Memory B cell (primary cell): ENCODE measurements at regions not wholly inside any gene's neighbourhood (a gene's known extent, or its start where the extent isn't known, plus 50 kb on each side); places are given as distances from the start of the nearest gene placed in this dataset.
A peak's percentile ranks its signal among the peaks of the same experiment; 100 is the strongest.

Source experiments
- ATAC-seq: fragments of 150-1000 bp; cut with Tn5 transposase; 2 replicates; pipeline ENCODE4 v1.10.0; 2021; ENCODE audit warnings: low read depth, mild to moderate bottlenecking, moderate library complexity
- DNase-seq, 2 donors: peaks; one replicate each; pipeline ENCODE4 v3.0.0; 2022; ENCODE audit warnings: low spot score in 2 of 2
- H3K27ac Mint-ChIP-seq: one replicate; pipeline ENCODE4 v1.8.0; 2022; ENCODE audit warnings: mild to moderate bottlenecking, moderate library complexity, mixed read lengths
- H3K27me3 Mint-ChIP-seq: one replicate; pipeline ENCODE4 v1.8.0; 2022; ENCODE audit warnings: mixed read lengths
- H3K36me3 Mint-ChIP-seq: one replicate; pipeline ENCODE4 v1.8.0; 2022; ENCODE audit warnings: mild to moderate bottlenecking, mixed read lengths
- H3K4me1 Mint-ChIP-seq: one replicate; pipeline ENCODE4 v1.8.0; 2022; ENCODE audit warnings: mixed read lengths
- H3K4me3 Mint-ChIP-seq: one replicate; pipeline ENCODE4 v1.8.0; 2022; ENCODE audit warnings: mild to moderate bottlenecking, moderate library complexity, mixed read lengths
- H3K9me3 Mint-ChIP-seq: one replicate; pipeline ENCODE4 v1.8.0; 2022; ENCODE audit warnings: mixed read lengths

GRCh38 chr6:156160795-156161165, 616.4 kb upstream of the ARID1B start:
- H3K4me3 Mint-ChIP-seq, result no peak overlapping the region
- H3K27ac Mint-ChIP-seq, result no peak overlapping the region
- DNase-seq (no peak), ATAC-seq (no peak)
- no peaks in the 10 kb centered on the region for H3K9me3 Mint-ChIP-seq
- no peaks in the 10 kb centered on the region for H3K36me3 Mint-ChIP-seq
- H3K27me3 Mint-ChIP-seq, result no peaks in the 10 kb centered on the region
- peaks cover 5% of the 10 kb centered on the region for H3K4me1 Mint-ChIP-seq

- H3K4me1 Mint-ChIP-seq, result peaks cover 5% of the 10 kb centered on the region
- ATAC-seq (no peak), DNase-seq (no peak)
- H3K27me3 Mint-ChIP-seq, result no peaks in the 10 kb centered on the region
- no peaks in the 10 kb centered on the region for H3K36me3 Mint-ChIP-seq
- H3K4me3 Mint-ChIP-seq, result no peak overlapping the region
- H3K9me3 Mint-ChIP-seq, result no peaks in the 10 kb centered on the region
- no peak overlapping the region for H3K27ac Mint-ChIP-seq
Measured at GRCh38 chr6:156160007-156160794, 617.0 kb upstream of the ARID1B start.

- no peaks in the 10 kb centered on the region for H3K27me3 Mint-ChIP-seq
- H3K9me3 Mint-ChIP-seq, result no peaks in the 10 kb centered on the region
- no peak overlapping the region for H3K27ac Mint-ChIP-seq
- DNase-seq (no peak), ATAC-seq (no peak)
- no peaks in the 10 kb centered on the region for H3K4me1 Mint-ChIP-seq
- no peak overlapping the region for H3K4me3 Mint-ChIP-seq
- peaks cover 4% of the 10 kb centered on the region for H3K36me3 Mint-ChIP-seq
Measured at GRCh38 chr6:156154896-156155295, 622.3 kb upstream of the ARID1B start.

GRCh38 chr6:156150391-156150790, 626.8 kb upstream of the ARID1B start:
- DNase-seq (no peak), ATAC-seq (no peak)
- Mint-ChIP-seq H3K4me3 (no peak overlapping the region), H3K27ac (no peak overlapping the region), H3K27me3 (peaks cover 6% of the 10 kb centered on the region), H3K9me3 (peaks cover 2% of the 10 kb centered on the region), H3K4me1 (no peaks in the 10 kb centered on the region), H3K36me3 (peaks cover 13% of the 10 kb centered on the region)

- Mint-ChIP-seq H3K27ac (no peak overlapping the region), H3K9me3 (peaks cover 13% of the 10 kb centered on the region), H3K27me3 (peaks cover 7% of the 10 kb centered on the region), H3K4me3 (no peak overlapping the region), H3K36me3 (peaks cover 15% of the 10 kb centered on the region), H3K4me1 (no peaks in the 10 kb centered on the region)
- no peak for ATAC-seq
- no peak for DNase-seq
Measured at GRCh38 chr6:156146891-156147290, 630.3 kb upstream of the ARID1B start.

DNA sequence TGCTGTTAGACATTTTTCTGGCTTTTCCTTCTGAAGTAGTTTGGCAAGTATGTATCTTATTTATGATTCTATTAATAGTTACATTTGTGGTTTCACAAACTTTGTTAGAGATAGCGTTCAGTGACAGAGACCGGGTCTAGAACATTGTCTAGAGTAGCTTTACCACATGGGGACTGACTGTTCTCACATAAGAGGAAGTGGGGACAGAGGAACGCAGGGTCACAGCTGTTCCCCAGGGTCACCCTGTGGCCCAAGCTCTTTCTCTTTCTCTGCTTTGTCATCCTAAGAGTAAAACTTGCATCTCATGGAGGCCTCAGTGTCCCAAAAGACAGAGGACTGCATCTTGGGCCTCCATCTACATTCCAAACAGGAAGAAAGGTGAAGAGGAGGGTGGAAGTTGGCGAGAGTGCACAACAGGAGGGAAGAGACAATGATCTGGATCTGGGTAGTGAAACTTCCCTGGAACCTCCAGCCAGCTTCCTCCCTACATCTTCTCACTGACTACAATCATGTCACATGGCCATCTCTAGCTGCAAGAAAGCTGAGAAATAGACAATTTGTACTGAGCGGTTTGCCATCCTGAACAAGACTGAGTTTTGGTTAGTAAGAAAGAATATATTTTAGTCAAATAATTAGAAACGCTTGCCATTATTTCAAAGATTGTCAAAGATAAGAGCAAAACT, 645.8 kb upstream of the ARID1B start:
- no peaks in the 10 kb centered on the region for H3K27me3 Mint-ChIP-seq
- peaks cover 5% of the 10 kb centered on the region for H3K36me3 Mint-ChIP-seq
- peaks cover 12% of the 10 kb centered on the region for H3K9me3 Mint-ChIP-seq
- H3K4me1 Mint-ChIP-seq, result peaks cover 4% of the 10 kb centered on the region
- DNase-seq (no peak), ATAC-seq (peak; percentile 99)
- H3K27ac Mint-ChIP-seq, result no peak overlapping the region
- H3K4me3 Mint-ChIP-seq, result no peak overlapping the region

DNA sequence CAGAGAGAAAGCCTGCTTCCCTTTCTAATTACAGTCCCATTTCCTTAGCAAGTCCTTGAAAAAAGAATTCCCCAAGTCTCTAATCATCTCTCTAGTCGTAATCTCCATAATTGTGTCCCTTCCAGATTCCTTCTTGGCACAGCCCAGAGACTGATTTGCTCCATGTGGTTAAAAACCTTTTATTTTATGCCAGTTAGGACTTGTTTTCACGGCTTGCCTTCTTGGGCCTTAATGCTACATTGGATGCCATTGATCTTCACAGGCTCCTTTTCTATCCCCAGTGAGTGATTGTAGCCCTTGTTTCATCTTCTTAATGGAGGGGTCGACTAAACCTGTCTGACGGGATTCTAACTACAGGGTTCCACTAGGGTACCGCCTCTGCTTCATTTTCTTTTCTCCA, 650.6 kb upstream of the ARID1B start:
- Mint-ChIP-seq H3K36me3 (no peaks in the 10 kb centered on the region), H3K4me3 (no peak overlapping the region), H3K9me3 (peaks cover 2% of the 10 kb centered on the region), H3K27me3 (no peaks in the 10 kb centered on the region), H3K4me1 (peaks cover 4% of the 10 kb centered on the region), H3K27ac (no peak overlapping the region)
- no peak for DNase-seq
- no peak for ATAC-seq

DNA sequence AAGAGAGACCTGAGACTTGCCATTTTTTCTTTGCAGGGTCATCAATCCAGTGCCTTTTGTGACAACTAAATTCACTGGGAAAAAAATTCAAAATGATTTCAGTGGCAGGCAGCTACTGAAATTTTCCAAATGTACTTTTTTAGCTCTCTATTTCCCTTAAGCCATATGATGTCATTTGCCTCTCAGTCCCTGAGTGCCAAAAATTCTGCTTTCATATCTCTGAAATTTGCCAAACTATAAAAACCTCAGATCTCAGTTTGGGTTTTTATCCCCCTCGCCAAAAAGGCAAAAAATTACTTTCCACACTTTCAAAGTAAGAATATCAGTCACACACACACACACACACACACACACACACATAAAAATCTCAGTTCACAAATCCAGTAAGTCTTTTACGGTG, 651.3 kb upstream of the ARID1B start:
- Mint-ChIP-seq H3K36me3 (no peaks in the 10 kb centered on the region), H3K27ac (no peak overlapping the region), H3K4me1 (no peaks in the 10 kb centered on the region), H3K27me3 (no peaks in the 10 kb centered on the region), H3K9me3 (peaks cover 2% of the 10 kb centered on the region), H3K4me3 (no peak overlapping the region)
- DNase-seq, result no peak
- ATAC-seq, result no peak

DNA sequence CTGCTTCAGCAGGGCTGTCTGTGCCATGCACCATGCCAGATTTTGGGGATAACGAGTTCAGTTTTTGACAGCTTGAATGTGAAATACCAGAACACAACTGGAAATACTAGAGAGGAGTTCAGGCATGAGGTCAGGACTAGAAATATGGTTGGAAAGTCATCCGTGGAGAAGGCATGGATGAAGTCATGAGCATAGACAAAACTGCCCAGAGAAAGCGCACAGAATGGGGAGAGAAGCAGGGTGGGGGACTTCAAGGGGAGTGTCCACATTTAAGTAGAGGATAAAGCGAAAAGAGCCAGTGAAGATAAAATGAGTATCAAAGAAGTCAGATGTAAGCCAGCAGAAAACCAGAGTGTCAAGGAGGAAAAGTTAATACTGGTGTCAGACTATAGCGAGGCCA, 653.4 kb upstream of the ARID1B start:
- Mint-ChIP-seq H3K27me3 (no peaks in the 10 kb centered on the region), H3K36me3 (peaks cover under 1% of the 10 kb centered on the region), H3K4me1 (no peaks in the 10 kb centered on the region), H3K9me3 (peaks cover 3% of the 10 kb centered on the region), H3K27ac (no peak overlapping the region), H3K4me3 (no peak overlapping the region)
- DNase-seq, result no peak
- no peak for ATAC-seq

- Mint-ChIP-seq H3K4me3 (no peak overlapping the region), H3K27me3 (no peaks in the 10 kb centered on the region), H3K4me1 (no peaks in the 10 kb centered on the region), H3K9me3 (peaks cover 5% of the 10 kb centered on the region), H3K36me3 (peaks cover 2% of the 10 kb centered on the region), H3K27ac (no peak overlapping the region)
- DNase-seq, result no peak
- no peak for ATAC-seq
Measured at GRCh38 chr6:156121973-156122372, 655.2 kb upstream of the ARID1B start.

DNA sequence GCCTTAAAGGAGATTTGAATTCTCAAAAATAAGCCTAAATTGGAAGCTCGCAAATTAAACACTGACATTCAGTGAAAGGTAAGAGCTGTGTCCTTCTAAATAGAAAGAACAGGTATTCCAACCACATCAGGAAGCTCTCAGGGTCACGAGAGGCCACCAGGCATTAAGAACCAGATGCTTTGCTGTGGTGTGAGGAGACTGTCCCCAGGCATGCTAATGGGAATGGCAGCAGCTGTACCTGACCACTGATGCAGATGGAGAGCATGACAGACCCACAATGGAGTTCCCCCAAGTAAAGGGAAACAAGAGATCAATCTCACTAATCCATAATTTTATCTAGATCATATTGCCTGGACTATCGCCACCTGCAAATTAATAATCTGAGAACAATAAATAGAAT, 658.9 kb upstream of the NOX3 start:
- no peak overlapping the region for H3K4me3 Mint-ChIP-seq
- peaks cover 3% of the 10 kb centered on the region for H3K9me3 Mint-ChIP-seq
- peaks cover 3% of the 10 kb centered on the region for H3K4me1 Mint-ChIP-seq
- H3K27ac Mint-ChIP-seq, result no peak overlapping the region
- no peak for ATAC-seq
- no peaks in the 10 kb centered on the region for H3K27me3 Mint-ChIP-seq
- DNase-seq, result no peak
- H3K36me3 Mint-ChIP-seq, result peaks cover 4% of the 10 kb centered on the region

GRCh38 chr6:156113631-156114030, 658.0 kb upstream of the NOX3 start:
- H3K4me1 Mint-ChIP-seq, result peaks cover 6% of the 10 kb centered on the region
- peaks cover 2% of the 10 kb centered on the region for H3K36me3 Mint-ChIP-seq
- H3K9me3 Mint-ChIP-seq, result peaks cover 1% of the 10 kb centered on the region
- DNase-seq, result no peak
- no peak overlapping the region for H3K27ac Mint-ChIP-seq
- H3K27me3 Mint-ChIP-seq, result no peaks in the 10 kb centered on the region
- ATAC-seq, result no peak
- H3K4me3 Mint-ChIP-seq, result no peak overlapping the region

- no peaks in the 10 kb centered on the region for H3K9me3 Mint-ChIP-seq
Measured at GRCh38 chr6:156111913-156112312, 656.3 kb upstream of the NOX3 start.

GRCh38 chr6:156110249-156110648, 654.6 kb upstream of the NOX3 start:
- Mint-ChIP-seq H3K36me3 (no peaks in the 10 kb centered on the region), H3K27ac (no peak overlapping the region), H3K4me1 (peaks cover 6% of the 10 kb centered on the region), H3K9me3 (no peaks in the 10 kb centered on the region), H3K4me3 (no peak overlapping the region), H3K27me3 (no peaks in the 10 kb centered on the region)
- DNase-seq (no peak), ATAC-seq (no peak)

More at GRCh38 chr6:156111913-156112312, 656.3 kb upstream of the NOX3 start:
- H3K27me3 Mint-ChIP-seq, result no peaks in the 10 kb centered on the region
- no peak overlapping the region for H3K27ac Mint-ChIP-seq
- ATAC-seq (no peak), DNase-seq (no peak)
- H3K4me1 Mint-ChIP-seq, result peaks cover 6% of the 10 kb centered on the region
- peaks cover 2% of the 10 kb centered on the region for H3K36me3 Mint-ChIP-seq
- no peak overlapping the region for H3K4me3 Mint-ChIP-seq

DNA sequence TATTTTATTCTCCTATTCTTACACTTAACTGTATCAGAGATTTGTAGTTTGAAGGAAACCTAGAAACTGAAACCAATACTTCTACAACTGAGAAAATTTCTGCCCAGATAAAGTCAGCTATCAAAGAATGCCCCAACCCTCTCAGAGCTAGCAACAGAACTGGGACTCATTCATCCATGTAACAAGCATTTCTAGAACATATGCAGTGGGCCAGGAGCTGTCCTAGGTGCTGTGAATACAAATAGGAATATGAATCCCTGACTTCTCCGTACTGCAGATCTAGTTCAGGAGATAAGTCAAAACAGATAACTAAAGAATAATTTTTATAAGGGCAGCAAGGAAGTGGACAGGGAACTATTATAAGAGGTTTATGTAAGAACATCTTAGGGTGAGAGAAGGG, 654.1 kb upstream of the NOX3 start:
- Mint-ChIP-seq H3K9me3 (no peaks in the 10 kb centered on the region), H3K36me3 (no peaks in the 10 kb centered on the region), H3K27me3 (no peaks in the 10 kb centered on the region), H3K4me3 (no peak overlapping the region), H3K4me1 (peaks cover 6% of the 10 kb centered on the region), H3K27ac (no peak overlapping the region)
- DNase-seq (no peak), ATAC-seq (no peak)
